ENCODE measurements at regions not wholly inside any gene's neighbourhood (a gene's known extent, or its start where the extent isn't known, plus 50 kb on each side); places are given as distances from the start of the nearest gene placed in this dataset.
"Not testable (repeated sequence)": the region's sequence is repeated elsewhere in the genome, so short reads cannot be mapped to it uniquely, and the experiment has no call there.

- DNase-seq: no peak
These were observed 284.6 kb downstream of the BCAT1 start for GRCh38 chr12:24664161-24664880.

- no peak for DNase-seq
These were observed 287.2 kb downstream of the BCAT1 start for GRCh38 chr12:24661657-24662096.

GRCh38 chr12:24659016-24659415 lies 289.9 kb downstream of the BCAT1 start:
- no peak for DNase-seq

- DNase-seq: not testable (repeated sequence)
These were observed 294.6 kb downstream of the BCAT1 start for GRCh38 chr12:24654344-24654743.

GRCh38 chr12:24649634-24650033 lies 299.3 kb downstream of the BCAT1 start:
- DNase-seq: no peak

GRCh38 chr12:24649209-24649608 lies 299.7 kb downstream of the BCAT1 start:
- no peak for DNase-seq

- DNase-seq: no peak
These were observed 303.6 kb downstream of the BCAT1 start for GRCh38 chr12:24645254-24645653.

- DNase-seq: no peak
These were observed 305.5 kb downstream of the BCAT1 start for GRCh38 chr12:24643120-24644119.

- no peak for DNase-seq
These were observed 309.3 kb downstream of the BCAT1 start for GRCh38 chr12:24639641-24640040.

- no peak for DNase-seq
These were observed 316.4 kb downstream of the BCAT1 start for GRCh38 chr12:24632466-24632865.

GRCh38 chr12:24631676-24632426 lies 317.1 kb downstream of the BCAT1 start:
- DNase-seq: no peak

GRCh38 chr12:24630856-24631255 lies 318.0 kb downstream of the BCAT1 start:
- DNase-seq: no peak

- DNase-seq: no peak
These were observed 318.5 kb downstream of the BCAT1 start for GRCh38 chr12:24630446-24630845.

- no peak for DNase-seq
These were observed 323.8 kb downstream of the BCAT1 start for GRCh38 chr12:24625103-24625502.

GRCh38 chr12:24619954-24620353 lies 328.9 kb downstream of the BCAT1 start:
- DNase-seq: not testable (repeated sequence)

GRCh38 chr12:24617471-24617870 lies 331.4 kb downstream of the BCAT1 start:
- no peak for DNase-seq

GRCh38 chr12:24615967-24616411 lies 332.9 kb downstream of the BCAT1 start:
- no peak for DNase-seq

GRCh38 chr12:24608637-24609285 lies 340.1 kb downstream of the BCAT1 start:
- no peak for DNase-seq

- no peak for DNase-seq
These were observed 340.8 kb downstream of the BCAT1 start for GRCh38 chr12:24608108-24608507.

- no peak for DNase-seq
These were observed 343.0 kb downstream of the BCAT1 start for GRCh38 chr12:24605916-24606315.

- no peak for DNase-seq
These were observed 343.4 kb downstream of the BCAT1 start for GRCh38 chr12:24605466-24605865.

- no peak for DNase-seq
These were observed 345.5 kb downstream of the BCAT1 start for GRCh38 chr12:24603371-24603770.

All from stimulated activated CD4-positive, alpha-beta T cell treated with anti-CD3 and anti-CD28 coated beads, Interleukin-2, amount 100 ng/mL, for 24 hours (primary cell).